HG03103 (cell line): ENCODE measurements at regions not wholly inside any gene's neighbourhood (a gene's known extent, or its start where the extent isn't known, plus 50 kb on each side); places are given as distances from the start of the nearest gene placed in this dataset.
A peak's percentile ranks its signal among the peaks of the same experiment; 100 is the strongest.

Source experiments
- ATAC-seq: cut with Tn5 transposase; IDR thresholded peaks from one replicate; pipeline ENCODE4 v1.9.1; 2021; ENCODE audit warnings: low read depth; ENCODE audit not compliant: unreplicated experiment

DNA sequence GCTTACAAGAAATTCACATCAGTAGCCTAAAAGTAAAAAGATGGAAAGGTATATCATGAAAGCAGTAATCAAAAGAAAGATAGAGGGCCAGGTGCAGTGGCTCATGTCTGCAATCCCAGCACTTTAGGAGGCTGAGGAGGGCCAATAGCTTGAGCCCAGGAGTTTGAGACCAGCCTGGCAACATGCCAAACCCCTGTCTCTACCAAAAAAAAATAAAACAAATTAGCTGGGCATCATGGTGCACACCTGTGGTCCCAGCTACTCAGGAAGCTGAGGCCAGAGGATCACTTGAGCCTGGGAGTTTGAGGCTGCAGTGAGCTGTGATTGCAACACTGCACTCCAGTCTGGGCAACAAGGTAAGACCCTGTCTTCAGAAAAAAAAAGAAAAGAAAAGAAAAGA, 55.5 kb downstream of the GSPT2 start:
- no peak for ATAC-seq

GRCh38 chrX:51802917-51803688, 59.9 kb downstream of the GSPT2 start:
- ATAC-seq, result peak; percentile 88

- no peak for ATAC-seq
Observed at GRCh38 chrX:51803833-51804232, 60.6 kb downstream of the GSPT2 start.

GRCh38 chrX:51804741-51805140, 61.5 kb downstream of the GSPT2 start:
- ATAC-seq, result no peak

DNA sequence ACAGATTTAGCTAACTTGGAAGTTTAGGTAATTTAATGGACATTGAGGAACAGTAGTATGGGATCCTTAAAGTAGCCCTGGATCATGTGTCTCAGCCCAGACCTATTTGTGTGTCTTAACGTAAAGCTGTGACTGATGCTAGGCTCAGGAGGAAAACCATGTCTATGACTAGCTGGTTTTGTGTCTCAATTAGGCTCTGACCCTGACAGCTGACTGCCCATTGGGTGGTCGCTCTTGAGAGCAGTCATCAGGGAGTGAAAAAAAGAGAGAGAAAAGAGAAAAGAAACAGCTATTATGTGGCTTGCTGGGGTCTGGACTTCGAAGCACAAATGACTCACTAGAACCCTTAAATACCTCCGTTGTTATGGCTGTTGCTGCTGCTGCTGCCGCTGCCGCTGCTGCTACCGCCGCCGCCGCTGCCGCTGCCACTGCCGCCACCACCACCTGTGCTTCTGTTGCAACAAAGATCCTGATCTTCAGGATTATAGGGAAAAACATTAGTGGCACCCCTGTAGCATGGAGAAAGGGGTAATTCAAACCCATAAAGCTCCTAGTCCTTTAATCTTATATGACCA, 70.7 kb downstream of the GSPT2 start:
- ATAC-seq, result no peak

DNA sequence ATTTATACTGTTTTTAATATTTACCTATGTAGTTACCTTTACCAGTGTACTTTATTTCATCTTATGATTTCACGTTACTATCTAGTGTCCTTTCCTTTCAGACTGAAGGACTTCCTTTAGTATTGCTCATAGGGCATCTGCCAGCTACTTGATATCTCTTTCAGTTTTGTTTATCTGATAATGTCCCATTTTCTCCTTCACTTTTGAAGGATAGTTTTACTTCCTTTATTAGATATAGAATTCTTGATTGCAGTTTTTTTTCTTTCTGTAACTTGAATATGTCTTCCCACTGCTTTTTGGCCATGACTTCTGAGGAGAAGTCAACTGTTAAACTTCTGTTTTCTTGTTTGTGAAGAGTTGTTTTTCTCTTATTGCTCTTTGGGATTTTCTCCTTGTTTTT, 69.4 kb upstream of the MAGED1 start:
- no peak for ATAC-seq

GRCh38 chrX:51825436-51825835, 68.0 kb upstream of the MAGED1 start:
- no peak for ATAC-seq

- no peak for ATAC-seq
Observed at GRCh38 chrX:51834076-51834475, 59.3 kb upstream of the MAGED1 start.

- ATAC-seq, result no peak
Observed at GRCh38 chrX:51836823-51837222, 56.6 kb upstream of the MAGED1 start.

DNA sequence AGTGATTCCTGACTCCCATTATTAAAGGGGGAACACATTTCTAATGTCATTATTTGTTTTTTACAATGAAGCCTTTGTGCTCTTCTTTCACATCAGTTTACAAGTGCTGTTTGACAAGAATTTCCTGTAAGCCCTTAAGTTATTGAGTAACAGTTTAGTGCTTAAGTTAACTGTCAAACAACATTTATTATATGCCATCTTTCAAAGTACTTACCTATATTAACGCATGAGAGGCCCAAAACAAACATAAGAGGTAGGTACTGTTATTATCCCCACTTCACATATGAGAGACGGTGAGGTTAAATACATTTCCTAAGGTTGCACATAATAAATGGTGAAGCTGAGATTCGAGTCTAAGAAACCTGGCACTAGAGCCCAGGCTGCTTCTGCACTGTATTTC, 56.0 kb upstream of the MAGED1 start:
- no peak for ATAC-seq

DNA sequence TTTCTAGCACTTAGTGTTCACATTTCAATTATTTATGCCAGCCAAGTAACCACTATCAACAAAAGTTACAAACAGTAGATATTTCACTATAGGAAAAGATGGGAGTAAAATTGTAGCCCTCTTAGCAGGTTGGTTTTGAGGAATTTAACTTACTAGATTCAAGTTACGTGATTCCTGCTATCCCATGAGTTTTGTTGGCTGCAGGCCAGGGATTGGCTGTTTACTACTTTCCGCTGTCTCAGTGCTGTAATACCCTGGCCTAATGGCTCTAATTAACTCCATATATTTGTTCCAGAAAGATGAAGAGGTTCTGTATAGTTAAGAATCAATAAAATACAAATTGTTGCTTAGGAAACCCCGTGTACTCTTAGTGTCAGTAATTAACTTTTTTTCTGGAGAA, 55.5 kb upstream of the MAGED1 start:
- ATAC-seq, result no peak
